ENCODE measurements at regions not wholly inside any gene's neighbourhood (a gene's known extent, or its start where the extent isn't known, plus 50 kb on each side); places are given as distances from the start of the nearest gene placed in this dataset.

DNA sequence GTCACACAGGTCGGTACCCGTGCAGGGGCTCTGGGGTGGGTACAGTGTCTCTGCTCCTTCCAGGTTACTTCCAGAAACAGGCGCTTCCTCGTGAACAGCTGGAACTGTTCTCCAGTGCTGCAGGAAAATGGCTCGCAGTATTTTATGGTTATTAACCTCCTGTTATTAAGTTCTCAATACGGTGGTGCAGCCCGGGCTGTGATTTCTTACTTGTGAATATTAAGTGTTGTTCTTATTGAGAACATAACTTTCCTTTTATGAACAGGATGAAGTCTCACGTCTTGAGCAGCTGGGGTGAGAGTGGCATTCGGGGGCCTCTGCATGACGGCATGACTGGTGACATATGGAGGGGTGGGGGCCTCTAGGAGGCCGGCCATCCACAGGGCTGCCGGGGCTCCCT is 430.8 kb downstream of the GLRX3 start:
- H2AK5ac ChIP-seq (ENCODE audit: low read depth, low read length), result no peak overlapping the region
- no peak for ATAC-seq (ENCODE audit: low read depth)
- ChIA-PET POLR2A (ENCODE audit: unreplicated experiment) (no interaction called here), CTCF (no interaction called here)
- H3K23ac ChIP-seq (ENCODE audit: low read depth, low read length), result no peak overlapping the region
- BruUV-seq (replicated peaks), result no TSS peak
- H4K91ac ChIP-seq (ENCODE audit: insufficient read depth, low read depth, low read length), result no peak overlapping the region
- no peak overlapping the region for H2BK120ac ChIP-seq (ENCODE audit: low read depth, low read length)
- H3K56ac ChIP-seq (ENCODE audit: extremely low read depth, insufficient read depth, low read length), result no peak overlapping the region
- no peak for TF ChIP-seq RFX5 (IDR thresholded peaks at IDR 0.05; ENCODE audit: low read depth, low read length)
- in situ Hi-C loops (cut with MboI; ENCODE audit: low sequenced_read_pairs) (no loop called here), intact Hi-C loops (cut with micrococcal nuclease) (no loop called here), dilution Hi-C loops (cut with HindIII; ENCODE audit: low sequenced_read_pairs, unreplicated experiment) (no loop called here)
- H2BK5ac ChIP-seq (ENCODE audit: low read depth, low read length, poor library complexity, severe bottlenecking), result no peak overlapping the region
- H3K9me3 ChIP-seq (ENCODE audit: control insufficient read depth, insufficient read depth, low read length), result peaks cover 37% of the 10 kb centered on the region
- no peak overlapping the region for H3K14ac ChIP-seq (replicated peaks; ENCODE audit: low read depth, low read length)
- no peaks in the 10 kb centered on the region for H3K79me1 ChIP-seq (ENCODE audit: low read depth in 1 of 2, low read length in 2 of 2)
- H4K5ac ChIP-seq (ENCODE audit: low read depth, low read length), result no peak overlapping the region
- WGBS, 2 experiments (ENCODE audit: extremely low coverage in 2 of 2, insufficient read length in 1 of 2), result 80% methylated on average over 2 of the region's 12 CpGs; no CpG with 5 or more reads in 1 of the 2 experiments
- no peak overlapping the region for H3K27ac ChIP-seq (ENCODE audit: insufficient read depth, low read length)
- H3K18ac ChIP-seq (ENCODE audit: low read depth, low read length), result no peak overlapping the region
- no peak overlapping the region for H3K9ac ChIP-seq (ENCODE audit: low read depth, low read length)
- H3K36me3 ChIP-seq (ENCODE audit: control insufficient read depth, insufficient read depth, low read length), result no peaks in the 10 kb centered on the region
- no peaks in the 10 kb centered on the region for H3K27me3 ChIP-seq (ENCODE audit: control insufficient read depth, insufficient read depth, low read length)
- no peaks in the 10 kb centered on the region for H3K9me1 ChIP-seq (ENCODE audit: insufficient read depth, low read length)
- no peak for DNase-seq
- no peak overlapping the region for H2AK9ac ChIP-seq (replicated peaks; ENCODE audit: low read depth, low read length, poor library complexity)
- H3K4ac ChIP-seq (ENCODE audit: low read depth, low read length), result no peak overlapping the region
- no peak overlapping the region for H3K4me2 ChIP-seq (ENCODE audit: low read depth, low read length)
- no peak overlapping the region for H2BK20ac ChIP-seq (ENCODE audit: low read depth, low read length)
- no peak overlapping the region for H2BK15ac ChIP-seq (ENCODE audit: low read depth, low read length)
- H4K20me1 ChIP-seq (ENCODE audit: insufficient read depth, low read length), result no peaks in the 10 kb centered on the region
- H2AFZ ChIP-seq (replicated peaks; ENCODE audit: low read length, poor library complexity), result no peak overlapping the region
- H4K8ac ChIP-seq (ENCODE audit: low read depth in 2 of 2, low read length in 2 of 2), result no peak overlapping the region
- H3K4me3 ChIP-seq (ENCODE audit: insufficient read depth, low read depth, low read length), result no peak overlapping the region
- H3K4me1 ChIP-seq (ENCODE audit: control insufficient read depth, insufficient read depth, low read length), result no peaks in the 10 kb centered on the region
